GM23338 (cell line): ENCODE measurements at regions not wholly inside any gene's neighbourhood (a gene's known extent, or its start where the extent isn't known, plus 50 kb on each side); places are given as distances from the start of the nearest gene placed in this dataset.

ENCODE experiments used
- CREB1 ChIP-seq: fragments of 250-450 bp; sonication (Bioruptor Pico); IDR thresholded peaks from 2 replicates; pipeline ENCODE4 v1.5.0; 2020; ENCODE audit warnings: low read depth, mild to moderate bottlenecking, moderate library complexity
- EZH2 ChIP-seq: fragments of 200-600 bp; sonication (generic); IDR thresholded peaks from one replicate; pipeline ENCODE4 v1.8.0; 2017; ENCODE audit warnings: antibody characterized with exemption, mild to moderate bottlenecking, low read depth; ENCODE audit not compliant: unreplicated experiment
- EZH2phosphoT487 ChIP-seq: fragments of 200-600 bp; sonication (generic); IDR thresholded peaks from one replicate; pipeline ENCODE4 v1.8.1; 2018; ENCODE audit warnings: antibody characterized with exemption; ENCODE audit not compliant: unreplicated experiment
- POLR2AphosphoS5 ChIP-seq: IDR thresholded peaks from 2 replicates; pipeline ENCODE4 v1.6.1; 2016; ENCODE audit warnings: antibody characterized with exemption, low read depth
- REST ChIP-seq: IDR thresholded peaks from one replicate; pipeline ENCODE4 v1.6.1; 2018; ENCODE audit warnings: antibody characterized with exemption; ENCODE audit not compliant: unreplicated experiment
- STAT1 ChIP-seq: IDR thresholded peaks from one replicate; pipeline ENCODE4 v1.6.1; 2016; ENCODE audit warnings: antibody characterized with exemption; ENCODE audit not compliant: unreplicated experiment
- ZNF331 ChIP-seq: fragments of 250-450 bp; sonication (Bioruptor Pico); IDR thresholded peaks from 2 replicates; pipeline ENCODE4 v1.5.0; 2020; ENCODE audit warnings: low read depth, mild to moderate bottlenecking, moderate library complexity
- TF ChIP-seq, protein P1 (sequence below), 2 experiments: fragments of 200-600 bp in 1 of 2; sonication (generic) in 1 of 2; conservative IDR thresholded peaks; 2 replicates each; pipeline versions ENCODE4 v1.5.1 to v1.6.1; 2016 to 2017; ENCODE audit warnings: antibody characterized with exemption in 2 of 2, low read depth in 2 of 2, mild to moderate bottlenecking in 2 of 2, moderate library complexity in 1 of 2

- TF ChIP-seq EZH2: no peak
- TF ChIP-seq, protein P1, sequence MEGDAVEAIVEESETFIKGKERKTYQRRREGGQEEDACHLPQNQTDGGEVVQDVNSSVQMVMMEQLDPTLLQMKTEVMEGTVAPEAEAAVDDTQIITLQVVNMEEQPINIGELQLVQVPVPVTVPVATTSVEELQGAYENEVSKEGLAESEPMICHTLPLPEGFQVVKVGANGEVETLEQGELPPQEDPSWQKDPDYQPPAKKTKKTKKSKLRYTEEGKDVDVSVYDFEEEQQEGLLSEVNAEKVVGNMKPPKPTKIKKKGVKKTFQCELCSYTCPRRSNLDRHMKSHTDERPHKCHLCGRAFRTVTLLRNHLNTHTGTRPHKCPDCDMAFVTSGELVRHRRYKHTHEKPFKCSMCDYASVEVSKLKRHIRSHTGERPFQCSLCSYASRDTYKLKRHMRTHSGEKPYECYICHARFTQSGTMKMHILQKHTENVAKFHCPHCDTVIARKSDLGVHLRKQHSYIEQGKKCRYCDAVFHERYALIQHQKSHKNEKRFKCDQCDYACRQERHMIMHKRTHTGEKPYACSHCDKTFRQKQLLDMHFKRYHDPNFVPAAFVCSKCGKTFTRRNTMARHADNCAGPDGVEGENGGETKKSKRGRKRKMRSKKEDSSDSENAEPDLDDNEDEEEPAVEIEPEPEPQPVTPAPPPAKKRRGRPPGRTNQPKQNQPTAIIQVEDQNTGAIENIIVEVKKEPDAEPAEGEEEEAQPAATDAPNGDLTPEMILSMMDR (conservative IDR thresholded peaks at IDR 0.05; ENCODE audit: low read depth in 2 of 2): peak in 1 of 2 experiments; percentile 51; a peak in 3 of 4 replicates
- TF ChIP-seq STAT1: no peak
- TF ChIP-seq CREB1 (CRISPR knock-in tag): no peak
- TF ChIP-seq POLR2AphosphoS5: no peak
- no peak for TF ChIP-seq REST
- no peak for TF ChIP-seq ZNF331 (CRISPR knock-in tag)
- no peak for TF ChIP-seq EZH2phosphoT487
These were observed 106.7 kb upstream of the NABP1 start for GRCh38 chr2:191571163-191571769.
